ENCODE measurements at regions not wholly inside any gene's neighbourhood (a gene's known extent, or its start where the extent isn't known, plus 50 kb on each side); places are given as distances from the start of the nearest gene placed in this dataset.

- 58 to 70% methylated on average over 4 of the region's 4 CpGs for WGBS, 2 donors
- DNase-seq = no peak
- Histone ChIP-seq H3K9me3 (peaks cover 0 to 16% (median 10%) of the 10 kb centered on the region in 11 donors), H3K27ac (no peak overlapping the region), H3K36me3 (no peaks in the 10 kb centered on the region), H3K4me3 (no peak overlapping the region), H3K4me1 (no peaks in the 10 kb centered on the region), H3K27me3 (no peaks in the 10 kb centered on the region)
- no peak for TF ChIP-seq CTCF (IDR thresholded peaks at IDR 0.05)
- intact Hi-C loops (cut with DNase I) = no loop called here
- ATAC-seq = no peak
Measured at GRCh38 chr4:56215141-56215783, 172.0 kb downstream of the AASDH start.

- Histone ChIP-seq H3K9me3 (peaks cover 0 to 16% (median 10%) of the 10 kb centered on the region in 11 donors), H3K27me3 (no peaks in the 10 kb centered on the region), H3K4me3 (no peak overlapping the region), H3K27ac (no peak overlapping the region), H3K4me1 (no peaks in the 10 kb centered on the region), H3K36me3 (no peaks in the 10 kb centered on the region)
- intact Hi-C loops (cut with DNase I) = no loop called here
- no peak for ATAC-seq
- 88 to 90% methylated on average over 3 of the region's 3 CpGs for whole genome bisulfite sequencing, 2 donors
- TF ChIP-seq CTCF (IDR thresholded peaks at IDR 0.05) = no peak
- DNase-seq = no peak
Measured at GRCh38 chr4:56213543-56213942, 173.7 kb downstream of the AASDH start.

GRCh38 chr4:56212774-56213173, 174.5 kb downstream of the AASDH start:
- Histone ChIP-seq H3K27ac (no peak overlapping the region), H3K4me3 (no peak overlapping the region), H3K9me3 (peaks cover 0 to 16% (median 10%) of the 10 kb centered on the region in 11 donors), H3K36me3 (no peaks in the 10 kb centered on the region), H3K27me3 (no peaks in the 10 kb centered on the region), H3K4me1 (no peaks in the 10 kb centered on the region)
- intact Hi-C loops (cut with DNase I) = no loop called here
- no peak for TF ChIP-seq CTCF (IDR thresholded peaks at IDR 0.05)
- DNase-seq (no peak), ATAC-seq (no peak)
- 96 to 98% methylated on average over 2 of the region's 2 CpGs for WGBS, 2 donors

GRCh38 chr4:56211202-56211601, 176.1 kb downstream of the AASDH start:
- ATAC-seq (no peak), DNase-seq (no peak)
- H3K4me1 ChIP-seq = no peaks in the 10 kb centered on the region
- TF ChIP-seq CTCF (IDR thresholded peaks at IDR 0.05) = no peak
- H3K4me3 ChIP-seq = no peak overlapping the region
- intact Hi-C loops (cut with DNase I) = no loop called here
- H3K27me3 ChIP-seq = no peaks in the 10 kb centered on the region
- H3K9me3 ChIP-seq = peaks cover 0 to 16% (median 10%) of the 10 kb centered on the region in 11 donors
- WGBS, 2 donors = 88 to 92% methylated on average over 3 of the region's 3 CpGs
- H3K27ac ChIP-seq = no peak overlapping the region
- no peaks in the 10 kb centered on the region for H3K36me3 ChIP-seq

All from heart right ventricle (tissue), 16 donors.